GM23248 (cell line): ENCODE measurements at regions not wholly inside any gene's neighbourhood (a gene's known extent, or its start where the extent isn't known, plus 50 kb on each side); places are given as distances from the start of the nearest gene placed in this dataset.

Source experiments
- EZH2 ChIP-seq: fragments of 200-600 bp; sonication (generic); IDR thresholded peaks from 2 replicates; pipeline ENCODE4 v1.6.1; 2018; ENCODE audit warnings: antibody characterized with exemption, mild to moderate bottlenecking; ENCODE audit not compliant: insufficient read depth, poor library complexity, severe bottlenecking
- EZH2phosphoT487 ChIP-seq: fragments of 200-600 bp; sonication (generic); IDR thresholded peaks from 2 replicates; pipeline ENCODE4 v1.6.1; 2018; ENCODE audit warnings: antibody characterized with exemption, moderate library complexity, mild to moderate bottlenecking, low read depth; ENCODE audit not compliant: insufficient read depth

GRCh38 chr7:128191136-128191844, 49.8 kb upstream of the LEP start:
- TF ChIP-seq EZH2 (no peak), EZH2phosphoT487 (no peak)
